ENCODE measurements at regions not wholly inside any gene's neighbourhood (a gene's known extent, or its start where the extent isn't known, plus 50 kb on each side); places are given as distances from the start of the nearest gene placed in this dataset.
A peak's percentile ranks its signal among the peaks of the same experiment; 100 is the strongest.

DNA sequence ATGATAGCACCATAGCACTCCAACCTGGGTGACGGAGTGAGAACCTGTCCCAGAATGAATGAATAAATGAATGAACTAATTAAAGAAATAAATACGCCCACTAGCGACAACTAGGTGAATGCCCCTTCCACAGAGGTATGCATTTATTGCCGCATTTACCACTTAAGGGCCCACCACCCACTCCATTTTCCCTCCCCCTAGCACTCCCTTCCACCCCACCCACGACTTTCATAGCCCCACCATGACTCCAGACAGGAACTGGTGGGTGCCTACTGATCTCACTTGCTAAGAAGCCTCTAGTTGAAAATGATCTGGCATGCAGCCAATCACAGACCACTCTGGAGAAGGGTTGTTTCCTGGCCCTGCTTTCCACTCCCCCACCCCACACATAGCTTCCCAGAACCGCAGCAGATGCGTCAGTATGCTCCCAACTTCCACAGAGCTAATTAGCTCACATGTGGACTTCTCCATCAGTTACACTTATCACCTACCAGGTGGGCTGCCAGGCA lies 167.6 kb downstream of the WT1 start:
- in situ Hi-C loops (cut with MboI; ENCODE audit: low pct_unique_long_range_greater_than_20kb, low sequenced_read_pairs, unreplicated experiment), result no loop called here
- TF ChIP-seq CTCF (IDR thresholded peaks at IDR 0.05; ENCODE audit: extremely low read depth, insufficient read depth, missing control alignments), result no peak
- DNase-seq (ENCODE audit: low spot score), result no peak

- DNase-seq (ENCODE audit: low spot score), result no peak
- no peak for TF ChIP-seq CTCF (IDR thresholded peaks at IDR 0.05; ENCODE audit: extremely low read depth, insufficient read depth, missing control alignments)
- in situ Hi-C loops (cut with MboI; ENCODE audit: low pct_unique_long_range_greater_than_20kb, low sequenced_read_pairs, unreplicated experiment), result no loop called here
Measured at GRCh38 chr11:32273931-32274330, 161.4 kb downstream of the WT1 start.

DNA sequence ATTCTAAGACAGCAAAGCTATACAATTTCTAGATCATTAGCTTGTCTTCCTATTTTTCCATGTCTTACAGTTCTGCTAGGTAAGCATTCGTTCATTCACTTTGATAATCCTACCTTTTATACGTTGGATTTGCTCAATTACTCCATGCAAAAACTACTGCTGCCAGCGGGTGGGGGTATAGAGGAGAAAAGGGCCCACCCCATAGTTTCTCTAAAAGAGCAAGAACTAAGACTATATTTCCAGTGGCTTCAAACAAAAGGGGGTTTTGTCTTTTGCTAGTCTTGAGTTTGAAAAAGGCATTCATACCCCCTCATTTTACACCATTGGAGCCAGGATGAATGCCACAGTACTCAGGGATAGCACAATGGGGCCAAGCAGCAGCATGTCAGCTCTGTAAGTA lies 155.7 kb downstream of the WT1 start:
- DNase-seq (ENCODE audit: low spot score), result no peak
- in situ Hi-C loops (cut with MboI; ENCODE audit: low pct_unique_long_range_greater_than_20kb, low sequenced_read_pairs, unreplicated experiment), result no loop called here
- TF ChIP-seq CTCF (IDR thresholded peaks at IDR 0.05; ENCODE audit: extremely low read depth, insufficient read depth, missing control alignments), result no peak

DNA sequence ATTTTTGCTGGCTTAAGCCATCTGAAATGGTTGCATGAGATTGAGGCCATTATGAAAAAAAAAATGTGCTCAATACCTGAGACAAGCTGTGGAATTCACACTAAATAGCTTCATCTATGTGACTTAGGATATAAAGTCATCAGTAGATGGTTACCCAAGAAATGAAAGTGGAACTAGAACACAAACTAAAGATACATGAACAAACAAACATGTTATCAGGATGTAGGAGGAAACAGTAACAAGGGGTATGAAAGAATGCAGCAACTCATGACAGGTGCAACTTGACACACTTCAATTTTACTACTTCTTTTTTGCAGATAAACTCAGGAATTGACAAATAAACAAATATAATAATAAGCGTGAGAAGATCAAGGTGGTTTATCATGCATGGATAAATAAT lies 155.0 kb downstream of the WT1 start:
- TF ChIP-seq CTCF (IDR thresholded peaks at IDR 0.05; ENCODE audit: extremely low read depth, insufficient read depth, missing control alignments), result no peak
- in situ Hi-C loops (cut with MboI; ENCODE audit: low pct_unique_long_range_greater_than_20kb, low sequenced_read_pairs, unreplicated experiment), result no loop called here
- no peak for DNase-seq (ENCODE audit: low spot score)

DNA sequence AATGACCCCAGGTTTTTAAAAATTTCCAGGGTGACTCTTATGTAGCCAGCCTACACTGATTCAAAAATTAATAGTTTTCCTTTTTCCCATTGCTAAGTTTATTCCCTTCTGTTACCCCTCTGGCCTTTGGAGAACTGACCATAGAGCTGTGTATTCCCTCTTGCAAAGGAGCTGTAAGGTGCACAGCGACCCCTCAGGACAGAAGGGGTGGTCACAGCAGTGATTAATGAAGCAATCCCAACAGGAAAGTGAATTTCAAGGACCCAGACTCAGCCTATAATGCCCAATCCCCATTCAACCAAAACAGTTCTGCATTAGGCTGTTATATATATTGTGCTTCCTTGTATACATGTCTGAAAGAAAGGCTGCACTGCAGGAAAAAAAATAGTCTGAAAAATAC lies 147.1 kb downstream of the WT1 start:
- TF ChIP-seq CTCF (IDR thresholded peaks at IDR 0.05; ENCODE audit: extremely low read depth, insufficient read depth, missing control alignments), result peak; percentile 7
- DNase-seq (ENCODE audit: low spot score), result no peak
- in situ Hi-C loops (cut with MboI; ENCODE audit: low pct_unique_long_range_greater_than_20kb, low sequenced_read_pairs, unreplicated experiment), result no loop called here

DNA sequence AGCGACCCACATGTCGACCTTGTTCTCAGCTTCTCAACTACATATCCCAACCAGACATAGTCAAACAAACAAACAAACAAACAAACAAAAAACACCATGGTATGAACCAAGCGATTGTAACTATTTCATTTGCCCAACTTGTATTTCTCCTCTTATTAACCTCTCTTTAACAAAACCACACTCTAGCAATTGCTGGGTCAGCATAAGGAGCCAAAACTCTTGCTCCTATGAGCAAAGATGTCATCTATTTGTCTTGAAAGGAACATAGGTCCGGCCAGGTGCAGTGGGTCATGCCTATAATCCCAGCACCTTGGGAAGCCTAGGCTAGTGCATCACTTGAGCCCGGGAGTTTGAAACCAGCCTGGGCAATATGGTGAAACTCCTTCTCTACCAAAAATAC lies 145.6 kb downstream of the WT1 start:
- DNase-seq (ENCODE audit: low spot score), result no peak
- no peak for TF ChIP-seq CTCF (IDR thresholded peaks at IDR 0.05; ENCODE audit: extremely low read depth, insufficient read depth, missing control alignments)
- in situ Hi-C loops (cut with MboI; ENCODE audit: low pct_unique_long_range_greater_than_20kb, low sequenced_read_pairs, unreplicated experiment), result no loop called here

DNA sequence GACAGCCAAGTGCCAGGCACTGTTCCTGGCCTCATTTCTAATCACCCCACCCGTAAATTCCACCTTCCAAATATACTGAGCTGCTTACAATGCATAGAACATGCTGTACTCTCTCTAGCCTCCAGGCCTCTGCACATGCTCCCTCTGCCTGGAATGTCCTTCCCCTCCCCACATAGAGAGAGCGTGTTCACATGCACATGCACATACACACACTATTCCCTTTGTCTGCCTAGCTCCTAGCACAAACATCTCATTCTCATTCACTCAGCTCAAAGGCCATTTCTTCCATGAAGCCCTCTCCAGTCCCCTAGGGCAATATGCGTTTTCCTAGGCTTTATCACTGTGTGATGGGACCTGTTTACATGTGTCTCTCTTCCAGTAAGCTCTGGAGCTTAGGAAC lies 144.6 kb downstream of the WT1 start:
- no peak for DNase-seq (ENCODE audit: low spot score)
- in situ Hi-C loops (cut with MboI; ENCODE audit: low pct_unique_long_range_greater_than_20kb, low sequenced_read_pairs, unreplicated experiment), result no loop called here
- no peak for TF ChIP-seq CTCF (IDR thresholded peaks at IDR 0.05; ENCODE audit: extremely low read depth, insufficient read depth, missing control alignments)

All from GM13977 (cell line).